ACC112 (cell line): ENCODE measurements at regions not wholly inside any gene's neighbourhood (a gene's known extent, or its start where the extent isn't known, plus 50 kb on each side); places are given as distances from the start of the nearest gene placed in this dataset.
"Not testable (repeated sequence)": the region's sequence is repeated elsewhere in the genome, so short reads cannot be mapped to it uniquely, and the experiment has no call there.

Experiments used
- H2AFZ ChIP-seq: fragments of 200-600 bp; sonication (generic); one replicate; pipeline ENCODE4 v1.6.0; 2017; ENCODE audit warnings: antibody characterized with exemption, low read length; ENCODE audit not compliant: unreplicated experiment
- H3K27ac ChIP-seq: fragments of 200-600 bp; sonication (generic); 2 replicates; pipeline ENCODE4 v1.5.1; 2014; ENCODE audit warnings: low read depth, mild to moderate bottlenecking, antibody characterized with exemption, low read length, moderate library complexity
- H3K27me3 ChIP-seq: fragments of 200-600 bp; sonication (generic); 2 replicates; pipeline ENCODE4 v1.6.1; 2014; ENCODE audit warnings: mild to moderate bottlenecking, antibody characterized with exemption, low read length, moderate library complexity, mixed read lengths; ENCODE audit not compliant: insufficient read depth
- H3K36me3 ChIP-seq: fragments of 200-600 bp; sonication (generic); 2 replicates; pipeline ENCODE4 v1.6.1; 2016; ENCODE audit warnings: mild to moderate bottlenecking, antibody characterized with exemption, low read length, moderate library complexity, mixed read lengths; ENCODE audit not compliant: insufficient read depth
- H3K4me1 ChIP-seq: fragments of 200-600 bp; sonication (generic); one replicate; pipeline ENCODE4 v1.6.1; 2016; ENCODE audit warnings: low read length, mixed read lengths; ENCODE audit not compliant: insufficient read depth, unreplicated experiment, control insufficient read depth
- H3K4me3 ChIP-seq: fragments of 200-600 bp; sonication (generic); 2 replicates; pipeline ENCODE4 v1.5.1; 2014; ENCODE audit warnings: mild to moderate bottlenecking, low read depth, low read length
- H3K79me2 ChIP-seq: fragments of 200-600 bp; sonication (generic); one replicate; pipeline ENCODE4 v1.6.0; 2016; ENCODE audit warnings: low read length; ENCODE audit not compliant: control insufficient read depth, unreplicated experiment, insufficient read depth

DNA sequence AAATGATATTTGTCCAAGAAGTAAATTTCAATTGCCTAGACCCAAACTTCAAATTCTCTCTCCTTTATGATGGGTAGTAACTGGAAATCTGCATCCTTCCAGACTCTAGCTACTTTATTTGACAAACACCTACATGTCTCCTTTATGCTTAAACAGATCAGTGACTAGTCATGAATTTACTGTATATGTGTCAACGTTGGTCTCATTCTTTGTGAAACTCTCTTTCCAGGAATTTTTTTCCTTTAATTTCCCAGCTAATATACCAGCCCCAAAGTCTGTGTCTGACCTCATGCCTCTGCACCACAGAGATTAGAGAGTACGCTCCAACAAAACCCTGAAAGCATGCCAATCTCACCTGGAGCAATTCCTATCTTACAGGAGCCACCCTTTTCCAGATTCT is 811.2 kb upstream of the NCAM2 start:
- no peaks in the 10 kb centered on the region for H3K27me3 ChIP-seq
- H3K4me1 ChIP-seq: no peaks in the 10 kb centered on the region
- no peak overlapping the region for H2AFZ ChIP-seq
- H3K36me3 ChIP-seq: no peaks in the 10 kb centered on the region
- no peaks in the 10 kb centered on the region for H3K79me2 ChIP-seq
- no peak overlapping the region for H3K4me3 ChIP-seq
- no peak overlapping the region for H3K27ac ChIP-seq

GRCh38 chr21:20201323-20201722 is 796.9 kb upstream of the NCAM2 start:
- not testable (repeated sequence) for H3K79me2 ChIP-seq, H2AFZ ChIP-seq, H3K36me3 ChIP-seq, H3K4me3 ChIP-seq, H3K27ac ChIP-seq, H3K4me1 ChIP-seq, H3K27me3 ChIP-seq

GRCh38 chr21:20207335-20207734 is 790.9 kb upstream of the NCAM2 start:
- H2AFZ ChIP-seq: no peak overlapping the region
- H3K79me2 ChIP-seq: no peaks in the 10 kb centered on the region
- H3K27ac ChIP-seq: no peak overlapping the region
- no peaks in the 10 kb centered on the region for H3K36me3 ChIP-seq
- no peak overlapping the region for H3K4me3 ChIP-seq
- H3K27me3 ChIP-seq: no peaks in the 10 kb centered on the region
- H3K4me1 ChIP-seq: no peaks in the 10 kb centered on the region

GRCh38 chr21:20215959-20216358 is 782.2 kb upstream of the NCAM2 start:
- no peak overlapping the region for H3K4me3 ChIP-seq
- no peaks in the 10 kb centered on the region for H3K79me2 ChIP-seq
- no peaks in the 10 kb centered on the region for H3K27me3 ChIP-seq
- H3K4me1 ChIP-seq: no peaks in the 10 kb centered on the region
- H3K36me3 ChIP-seq: no peaks in the 10 kb centered on the region
- no peak overlapping the region for H2AFZ ChIP-seq
- H3K27ac ChIP-seq: no peak overlapping the region

DNA sequence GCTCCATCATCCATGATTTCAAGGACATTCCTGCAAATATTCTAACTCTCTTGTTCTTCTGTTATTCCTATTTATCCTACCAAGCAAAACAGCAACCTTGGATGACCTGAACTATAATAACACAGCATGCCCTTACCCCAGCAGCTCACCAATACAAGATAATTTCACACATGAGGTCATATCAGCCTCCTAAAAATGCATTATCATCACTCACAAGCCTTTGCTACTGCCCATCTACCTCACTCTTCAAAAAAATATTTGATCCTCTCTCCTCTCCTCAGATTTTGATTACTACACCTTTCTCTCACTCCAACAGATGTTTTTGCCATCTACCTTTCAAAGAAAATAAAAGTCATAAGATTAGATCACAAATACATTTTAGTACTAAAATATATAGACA is 777.6 kb upstream of the NCAM2 start:
- Histone ChIP-seq H3K27ac (no peak overlapping the region), H2AFZ (no peak overlapping the region), H3K79me2 (no peaks in the 10 kb centered on the region), H3K4me3 (no peak overlapping the region), H3K27me3 (no peaks in the 10 kb centered on the region), H3K4me1 (no peaks in the 10 kb centered on the region), H3K36me3 (no peaks in the 10 kb centered on the region)

GRCh38 chr21:20221981-20222380 is 776.2 kb upstream of the NCAM2 start:
- not testable (repeated sequence) for H2AFZ ChIP-seq, H3K27me3 ChIP-seq

DNA sequence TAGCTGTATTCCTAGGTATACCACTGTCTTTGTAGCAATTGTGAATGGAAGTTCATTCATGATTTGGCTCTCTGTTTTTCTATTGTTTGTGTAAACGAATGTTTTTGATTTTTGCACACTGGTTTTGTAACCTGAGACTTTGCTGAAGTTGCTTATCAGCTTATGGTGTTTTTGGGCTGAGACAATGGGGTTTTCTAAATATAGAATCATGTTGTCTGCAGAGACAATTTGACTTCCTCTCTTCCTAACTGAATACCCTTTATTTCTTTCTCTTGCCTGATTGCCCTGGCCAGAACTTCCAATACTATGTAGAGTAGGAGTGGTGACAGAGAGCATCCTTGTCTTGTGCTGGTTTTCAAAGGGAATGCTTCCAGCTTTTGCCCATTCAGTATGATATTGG is 761.6 kb upstream of the NCAM2 start:
- not testable (repeated sequence) for H3K27ac ChIP-seq, H3K79me2 ChIP-seq, H3K4me1 ChIP-seq, H3K27me3 ChIP-seq, H3K36me3 ChIP-seq, H2AFZ ChIP-seq, H3K4me3 ChIP-seq

More at GRCh38 chr21:20221981-20222380, 776.2 kb upstream of the NCAM2 start:
- not testable (repeated sequence) for H3K4me3 ChIP-seq, H3K4me1 ChIP-seq, H3K36me3 ChIP-seq, H3K27ac ChIP-seq, H3K79me2 ChIP-seq

GRCh38 chr21:20249401-20249800 is 748.8 kb upstream of the NCAM2 start:
- Histone ChIP-seq H3K79me2 (no peaks in the 10 kb centered on the region), H3K4me1 (no peaks in the 10 kb centered on the region), H2AFZ (no peak overlapping the region), H3K4me3 (no peak overlapping the region), H3K27me3 (no peaks in the 10 kb centered on the region), H3K27ac (no peak overlapping the region), H3K36me3 (no peaks in the 10 kb centered on the region)

DNA sequence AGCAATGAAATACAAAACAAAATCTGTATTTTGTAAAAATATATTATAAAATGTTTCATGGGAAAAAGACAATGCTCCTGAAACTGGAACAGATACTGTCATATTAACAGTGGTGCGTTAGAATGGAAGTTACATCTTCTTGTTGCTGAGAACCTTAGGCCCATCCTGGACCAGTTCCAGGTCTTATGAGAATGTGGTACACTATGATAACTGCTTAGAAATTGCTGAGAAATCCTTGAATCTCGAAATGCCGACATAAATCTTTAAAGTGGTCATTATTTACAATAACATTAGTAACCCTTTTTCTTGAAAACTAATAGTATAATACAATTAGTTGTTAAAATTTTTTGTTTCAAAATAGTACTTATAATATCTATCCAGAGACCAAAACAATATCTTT is 747.9 kb upstream of the NCAM2 start:
- Histone ChIP-seq H3K27ac (no peak overlapping the region), H3K4me3 (no peak overlapping the region), H3K36me3 (no peaks in the 10 kb centered on the region), H3K79me2 (no peaks in the 10 kb centered on the region), H3K4me1 (no peaks in the 10 kb centered on the region), H3K27me3 (no peaks in the 10 kb centered on the region), H2AFZ (no peak overlapping the region)

DNA sequence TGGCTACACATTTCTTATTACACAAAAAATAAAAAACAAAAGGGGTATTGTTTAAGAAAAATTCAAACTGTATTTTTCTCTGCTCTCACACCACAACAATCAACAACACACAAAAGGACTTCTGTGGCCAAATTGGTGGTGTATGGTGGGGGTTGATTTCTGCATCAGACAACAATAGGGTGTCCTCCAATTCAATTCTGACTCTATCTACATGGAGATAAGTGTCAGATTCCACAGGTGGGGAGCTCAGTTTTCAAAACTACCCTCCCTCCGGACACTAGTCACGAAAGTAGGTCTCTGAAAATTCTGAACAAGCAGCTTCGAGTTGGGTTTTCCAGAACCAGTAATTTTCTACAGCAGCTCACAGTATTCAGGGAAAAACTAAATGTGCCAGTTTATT is 744.9 kb upstream of the NCAM2 start:
- Histone ChIP-seq H3K27me3 (no peaks in the 10 kb centered on the region), H3K27ac (no peak overlapping the region), H3K79me2 (no peaks in the 10 kb centered on the region), H3K4me3 (no peak overlapping the region), H3K36me3 (no peaks in the 10 kb centered on the region), H2AFZ (no peak overlapping the region), H3K4me1 (no peaks in the 10 kb centered on the region)

- Histone ChIP-seq H2AFZ (no peak overlapping the region), H3K27ac (no peak overlapping the region), H3K36me3 (no peaks in the 10 kb centered on the region), H3K27me3 (no peaks in the 10 kb centered on the region), H3K4me1 (no peaks in the 10 kb centered on the region), H3K79me2 (no peaks in the 10 kb centered on the region), H3K4me3 (no peak overlapping the region)
Measured at GRCh38 chr21:20254964-20255363, 743.2 kb upstream of the NCAM2 start.
